C4-2B (cell line): ENCODE measurements at regions not wholly inside any gene's neighbourhood (a gene's known extent, or its start where the extent isn't known, plus 50 kb on each side); places are given as distances from the start of the nearest gene placed in this dataset.

Experiments used
- H3K27ac ChIP-seq: fragments of 450-650 bp; 2 replicates; pipeline ENCODE4 v1.5.1; 2017
- ZFX ChIP-seq: fragments of 450-650 bp; IDR thresholded peaks from 2 replicates; pipeline ENCODE4 v1.6.1; 2017
- TF ChIP-seq, protein P1 (sequence below): fragments of 450-650 bp; conservative IDR thresholded peaks from 2 replicates; pipeline ENCODE4 v1.5.1; 2017; ENCODE audit warnings: mild to moderate bottlenecking

DNA sequence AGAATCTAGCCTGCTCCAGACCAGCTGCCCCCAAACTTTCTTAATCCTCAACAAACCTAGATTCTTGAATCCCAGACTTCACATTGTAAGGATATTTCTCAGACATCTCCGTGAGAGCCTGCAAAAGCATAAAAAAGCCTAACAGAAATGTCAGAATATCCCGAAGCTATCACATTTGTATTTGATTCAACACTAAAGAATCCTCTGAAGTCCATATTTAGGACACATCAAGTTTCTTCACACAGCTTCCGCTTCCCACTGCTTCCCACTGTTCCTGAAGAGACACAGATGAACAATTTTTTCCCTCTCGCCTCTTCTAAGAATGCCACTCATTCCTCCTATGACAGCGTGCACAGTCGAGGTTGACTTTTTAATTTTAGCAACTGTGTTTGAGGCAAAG is 396.2 kb upstream of the IGFBP3 start:
- no peak for TF ChIP-seq ZFX
- TF ChIP-seq, protein P1, sequence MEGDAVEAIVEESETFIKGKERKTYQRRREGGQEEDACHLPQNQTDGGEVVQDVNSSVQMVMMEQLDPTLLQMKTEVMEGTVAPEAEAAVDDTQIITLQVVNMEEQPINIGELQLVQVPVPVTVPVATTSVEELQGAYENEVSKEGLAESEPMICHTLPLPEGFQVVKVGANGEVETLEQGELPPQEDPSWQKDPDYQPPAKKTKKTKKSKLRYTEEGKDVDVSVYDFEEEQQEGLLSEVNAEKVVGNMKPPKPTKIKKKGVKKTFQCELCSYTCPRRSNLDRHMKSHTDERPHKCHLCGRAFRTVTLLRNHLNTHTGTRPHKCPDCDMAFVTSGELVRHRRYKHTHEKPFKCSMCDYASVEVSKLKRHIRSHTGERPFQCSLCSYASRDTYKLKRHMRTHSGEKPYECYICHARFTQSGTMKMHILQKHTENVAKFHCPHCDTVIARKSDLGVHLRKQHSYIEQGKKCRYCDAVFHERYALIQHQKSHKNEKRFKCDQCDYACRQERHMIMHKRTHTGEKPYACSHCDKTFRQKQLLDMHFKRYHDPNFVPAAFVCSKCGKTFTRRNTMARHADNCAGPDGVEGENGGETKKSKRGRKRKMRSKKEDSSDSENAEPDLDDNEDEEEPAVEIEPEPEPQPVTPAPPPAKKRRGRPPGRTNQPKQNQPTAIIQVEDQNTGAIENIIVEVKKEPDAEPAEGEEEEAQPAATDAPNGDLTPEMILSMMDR, result no peak
- no peak overlapping the region for H3K27ac ChIP-seq

DNA sequence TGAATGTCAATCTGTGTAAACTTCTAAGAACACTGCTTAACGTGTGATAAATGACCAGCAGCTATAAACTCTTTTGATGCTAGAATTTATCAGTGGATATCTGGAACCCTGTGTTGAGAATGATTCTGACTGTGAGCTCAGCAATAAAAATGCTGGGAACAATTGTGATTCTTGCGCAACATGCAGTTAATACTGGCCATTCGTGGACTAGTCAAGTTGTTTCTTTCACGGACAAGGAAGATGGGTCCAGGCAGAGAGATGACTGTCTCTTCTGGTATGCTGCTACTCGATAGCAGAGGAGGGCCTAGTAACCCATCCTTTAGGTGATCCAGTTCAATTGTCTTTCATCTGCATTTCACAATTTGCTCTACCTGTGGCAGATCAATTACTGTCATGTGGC is 394.8 kb upstream of the IGFBP3 start:
- H3K27ac ChIP-seq, result no peak overlapping the region
- TF ChIP-seq, protein P1, result no peak
- no peak for TF ChIP-seq ZFX

DNA sequence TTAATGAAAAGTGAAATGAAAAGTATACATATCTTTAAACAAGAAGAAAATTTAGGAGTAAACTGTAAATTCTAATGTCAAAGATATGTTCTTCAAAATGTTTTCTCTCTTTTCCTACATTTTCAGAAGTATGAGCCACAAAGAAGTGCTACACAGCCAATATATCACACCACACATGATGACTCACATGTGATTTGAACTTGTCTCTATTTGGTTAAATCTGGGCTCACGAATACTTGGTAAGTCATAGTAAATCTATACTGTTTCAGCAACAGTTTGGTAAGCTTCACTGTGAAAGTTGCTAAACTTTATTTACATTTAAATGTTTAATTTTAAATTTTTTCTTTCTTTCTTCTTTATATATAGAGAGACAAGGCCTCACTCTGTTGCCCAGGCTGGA is 380.6 kb upstream of the IGFBP3 start:
- TF ChIP-seq ZFX, result no peak
- TF ChIP-seq, protein P1, result no peak
- no peak overlapping the region for H3K27ac ChIP-seq

DNA sequence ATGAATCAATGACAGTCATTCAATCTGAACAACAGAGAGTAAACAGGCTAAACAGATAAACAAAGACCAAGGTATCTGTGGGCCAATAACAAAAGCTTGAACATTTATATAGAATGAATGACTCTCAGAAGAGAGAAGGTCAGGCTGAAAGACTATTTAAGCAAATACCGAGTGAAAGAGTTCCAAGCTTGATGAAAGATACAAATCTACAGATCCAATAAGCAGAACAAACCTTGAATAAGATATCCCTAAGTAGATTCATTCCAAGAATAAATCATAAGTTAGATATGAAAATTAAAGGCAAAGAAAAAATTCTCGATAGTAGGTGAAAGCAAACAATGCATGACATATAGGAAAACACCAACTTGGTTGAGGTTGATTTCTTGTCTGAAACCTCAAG is 376.4 kb upstream of the IGFBP3 start:
- H3K27ac ChIP-seq, result no peak overlapping the region
- TF ChIP-seq, protein P1, result no peak
- no peak for TF ChIP-seq ZFX

DNA sequence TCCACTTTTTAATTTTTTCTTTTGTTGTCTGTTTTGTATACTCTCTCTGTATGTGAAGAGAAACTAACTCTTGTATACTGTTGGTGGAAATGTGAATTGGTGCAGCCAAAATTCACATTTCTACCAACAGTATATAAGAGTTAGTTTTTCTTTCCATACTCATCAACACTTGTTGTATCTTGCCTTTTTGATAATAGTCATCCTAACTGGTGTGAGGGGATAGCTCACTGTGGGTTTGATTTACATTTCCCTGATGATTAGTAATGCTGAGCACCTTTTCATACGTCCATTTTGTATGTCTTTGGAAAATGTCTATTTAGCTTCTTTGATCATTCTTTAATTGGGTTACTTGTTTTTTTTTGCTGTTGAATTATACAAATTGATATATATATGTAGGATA is 375.5 kb upstream of the IGFBP3 start:
- TF ChIP-seq, protein P1, result no peak
- no peak for TF ChIP-seq ZFX
- no peak overlapping the region for H3K27ac ChIP-seq

DNA sequence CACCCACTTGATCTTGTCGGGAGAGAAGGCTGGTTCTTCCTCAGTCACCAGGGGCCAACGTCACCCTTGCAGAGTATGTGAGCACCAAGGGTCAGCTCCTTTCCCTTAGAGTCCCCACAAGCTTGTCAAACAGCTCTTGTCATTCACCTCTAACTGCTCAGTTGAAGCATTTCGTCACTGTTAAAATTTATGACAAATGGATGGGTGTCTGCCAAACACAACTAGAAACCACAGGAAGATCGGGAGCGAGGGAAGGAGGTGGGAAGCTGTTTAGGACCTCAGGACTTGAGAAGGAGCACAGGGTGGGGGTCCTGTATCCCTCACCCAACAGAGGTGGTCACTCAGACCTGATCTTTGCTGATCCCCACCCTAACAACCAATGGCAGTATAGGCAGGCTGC is 373.3 kb upstream of the IGFBP3 start:
- no peak overlapping the region for H3K27ac ChIP-seq
- TF ChIP-seq, protein P1, result no peak
- no peak for TF ChIP-seq ZFX

DNA sequence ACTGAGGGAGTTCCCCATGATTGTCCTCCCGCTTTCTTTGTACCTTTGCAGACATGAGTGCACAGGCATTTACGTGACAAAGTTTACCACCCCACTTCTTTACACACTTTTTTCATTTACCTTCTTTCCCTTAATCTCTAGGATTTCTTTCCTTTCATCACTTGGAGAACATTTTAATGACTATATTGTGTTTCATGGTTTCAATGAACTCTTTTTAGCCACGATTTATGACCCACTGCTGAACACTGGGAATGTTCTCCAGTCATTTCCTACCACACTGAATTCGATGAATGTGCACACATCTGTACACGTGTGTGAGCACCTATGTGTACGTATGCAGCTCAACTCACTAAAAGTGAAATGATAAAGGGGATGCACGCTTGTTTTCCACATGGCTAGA is 371.7 kb upstream of the IGFBP3 start:
- TF ChIP-seq ZFX, result no peak
- TF ChIP-seq, protein P1, result no peak

More for the DNA sequence above, 371.7 kb upstream of the IGFBP3 start:
- no peak overlapping the region for H3K27ac ChIP-seq
